Left colon (tissue), 2 donors: ENCODE measurements at regions not wholly inside any gene's neighbourhood (a gene's known extent, or its start where the extent isn't known, plus 50 kb on each side); places are given as distances from the start of the nearest gene placed in this dataset.
"Not testable (repeated sequence)": the region's sequence is repeated elsewhere in the genome, so short reads cannot be mapped to it uniquely, and the experiment has no call there.

Experiments used
- ATAC-seq: fragments of 200-7000 bp; cut with Tn5 transposase; one replicate; pipeline ENCODE4 v1.9.1; 2020; ENCODE audit warnings: mild to moderate bottlenecking, moderate library complexity
- DNase-seq, 2 donors: peaks; one replicate each; pipeline ENCODE4 v3.0.0-alpha.2; 2020
- intact Hi-C, 2 donors: fragments of 100-400 bp; cut with DNase I in 1 of 2; cut with micrococcal nuclease in 1 of 2; formaldehyde crosslinking; loops; one replicate each; pipeline versions ENCODE4 v1.11.2 to v1.14.0; 2022; cut with DNase I, micrococcal nuclease
- donor health status: DM: no; HTN: no; CAD: no.
- donor health status: DM: yes; HTN: yes; CAD: no.

GRCh38 chr6:102763891-102764290 is 1370.4 kb downstream of the GRIK2 start:
- ATAC-seq = no peak
- DNase-seq = no peak
- intact Hi-C loops = no loop called here

- ATAC-seq = no peak
- no peak for DNase-seq
- intact Hi-C loops = no loop called here
Measured at GRCh38 chr6:102761872-102762271, 1368.4 kb downstream of the GRIK2 start.

DNA sequence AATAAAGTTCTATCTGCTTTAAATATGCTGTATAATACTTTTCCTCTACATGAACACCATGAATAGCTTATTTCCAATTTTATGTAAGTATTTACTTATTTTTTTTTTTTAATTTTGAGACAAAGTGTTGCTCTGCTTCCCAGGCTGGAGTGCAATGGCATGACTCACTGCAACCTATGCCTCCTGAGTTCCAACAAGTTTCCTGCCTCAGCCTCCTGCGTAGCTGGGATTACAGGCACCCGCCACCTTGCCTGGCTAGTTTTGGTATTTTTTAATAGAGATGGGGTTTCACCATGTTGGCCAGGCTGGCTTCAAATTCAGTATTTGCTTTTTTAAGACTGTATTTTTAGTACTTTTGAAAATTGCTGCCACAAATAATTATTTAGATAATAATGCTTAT is 1365.9 kb downstream of the GRIK2 start:
- DNase-seq = no peak
- intact Hi-C loops = no loop called here
- no peak for ATAC-seq

GRCh38 chr6:102758536-102758935 is 1365.0 kb downstream of the GRIK2 start:
- ATAC-seq, DNase-seq, intact Hi-C loops: not testable (repeated sequence)

GRCh38 chr6:102749210-102749971 is 1355.9 kb downstream of the GRIK2 start:
- intact Hi-C loops = no loop called here

DNA sequence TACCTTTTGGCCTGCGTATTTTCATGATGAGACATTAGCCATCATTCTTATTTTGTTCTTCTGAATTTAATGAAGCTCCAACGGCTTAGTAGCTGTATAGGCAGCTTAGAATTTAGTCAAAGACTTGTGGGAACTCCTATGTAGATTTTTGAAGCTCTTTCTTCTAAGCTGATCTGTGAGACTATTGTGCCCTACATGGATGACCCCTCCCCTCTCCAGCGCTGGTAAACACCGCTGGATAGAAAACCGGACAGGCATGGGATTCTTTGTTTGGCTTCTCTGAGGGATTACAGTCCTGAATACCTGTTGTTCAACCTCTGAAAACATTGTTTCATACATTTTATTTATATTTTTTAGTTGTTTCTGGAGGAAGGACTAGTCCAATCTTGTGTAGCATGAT is 1353.4 kb downstream of the GRIK2 start:
- no peak for DNase-seq
- ATAC-seq = no peak
- intact Hi-C loops = no loop called here

More at GRCh38 chr6:102749210-102749971, 1355.9 kb downstream of the GRIK2 start:
- DNase-seq = no peak
- ATAC-seq = no peak

DNA sequence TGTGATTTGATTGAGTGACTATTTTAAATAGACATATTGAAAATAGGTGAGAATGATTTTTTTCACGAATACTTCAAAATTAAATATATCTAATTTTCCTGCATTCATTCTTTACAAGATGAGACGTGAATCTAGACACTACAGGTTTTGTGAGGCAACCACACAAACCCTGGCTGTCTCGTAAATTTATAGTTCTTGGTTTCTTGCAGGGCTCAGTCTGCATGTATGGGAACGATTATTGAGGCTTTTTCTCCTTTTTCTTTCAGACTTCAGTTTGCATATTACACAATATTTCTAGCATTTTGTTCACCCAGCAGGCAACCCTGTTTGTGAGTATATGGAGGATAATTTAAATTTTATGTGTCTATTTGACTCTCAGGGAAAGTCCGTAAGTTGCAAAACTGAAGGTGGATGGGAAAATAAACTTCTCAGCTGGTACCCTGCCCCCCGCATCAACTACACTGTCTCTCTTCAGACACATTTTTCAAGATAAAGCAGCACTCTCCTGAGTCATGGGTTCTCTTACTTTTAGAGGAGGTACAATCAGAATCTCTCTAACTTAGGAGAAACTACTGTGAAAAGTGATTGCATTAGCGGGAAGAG is 1349.3 kb downstream of the GRIK2 start:
- DNase-seq (no peak), ATAC-seq (no peak)
- intact Hi-C loops = no loop called here

DNA sequence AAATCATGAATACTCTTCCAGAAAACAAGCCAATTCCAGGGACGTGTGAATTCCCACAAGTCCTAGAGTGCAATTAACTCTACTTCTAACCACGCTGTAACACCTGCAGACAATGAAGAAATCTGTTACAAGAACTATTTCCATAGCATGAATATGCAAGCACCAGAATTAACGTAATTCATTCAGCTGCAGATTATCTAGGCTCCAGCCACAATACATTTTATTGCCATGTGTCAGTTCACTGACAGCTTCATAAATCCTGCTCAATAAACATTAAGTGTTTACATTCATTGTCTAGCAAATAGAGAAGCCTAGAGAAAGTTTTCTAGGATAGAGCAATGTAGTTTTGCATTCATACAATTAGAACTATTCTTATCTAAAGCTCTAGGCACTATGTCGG is 1348.5 kb downstream of the GRIK2 start:
- ATAC-seq = no peak
- intact Hi-C loops = no loop called here

DNA sequence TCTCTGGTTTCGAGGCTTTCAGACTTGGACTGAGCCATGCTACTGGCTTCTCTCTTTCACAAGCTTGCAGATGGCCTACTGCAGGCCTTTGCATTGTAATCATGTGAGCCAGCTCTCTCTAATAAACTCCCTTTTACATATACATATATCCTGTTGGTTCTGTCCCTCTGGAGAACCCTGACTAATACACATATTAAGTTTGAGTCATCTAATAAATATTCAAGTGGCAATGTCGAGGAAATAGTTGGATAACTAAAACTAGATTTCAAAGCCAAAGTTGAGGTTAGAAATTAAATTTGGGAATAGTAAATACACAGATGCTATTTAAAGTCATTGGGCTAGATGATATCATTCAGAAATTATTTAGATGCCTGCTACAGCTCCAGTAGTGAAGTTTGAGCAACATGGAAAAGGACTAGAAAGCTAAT is 1343.4 kb downstream of the GRIK2 start:
- intact Hi-C loops = no loop called here
- DNase-seq (no peak), ATAC-seq (no peak)

More for the DNA sequence above, 1348.5 kb downstream of the GRIK2 start:
- no peak for DNase-seq

DNA sequence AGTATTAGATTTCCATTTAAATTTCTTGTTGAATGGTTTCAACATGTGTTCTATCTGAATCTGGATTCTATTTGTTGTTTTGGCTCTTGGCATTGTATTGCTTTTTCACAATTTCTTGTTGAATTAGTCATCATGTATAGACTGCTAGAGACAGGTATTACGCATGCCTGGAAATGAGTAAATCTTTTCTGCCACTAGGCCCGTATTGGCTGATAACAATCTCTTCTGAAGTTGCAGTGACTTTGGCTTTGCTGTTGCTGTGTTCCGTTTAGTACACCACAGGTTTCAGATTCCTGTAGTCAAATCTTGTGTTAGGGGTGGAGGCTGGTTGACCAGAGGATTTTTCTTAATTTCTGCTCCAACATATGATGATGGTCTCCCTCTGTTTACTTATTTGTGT is 1339.4 kb downstream of the GRIK2 start:
- ATAC-seq (no peak), DNase-seq (no peak)
- intact Hi-C loops = no loop called here

DNA sequence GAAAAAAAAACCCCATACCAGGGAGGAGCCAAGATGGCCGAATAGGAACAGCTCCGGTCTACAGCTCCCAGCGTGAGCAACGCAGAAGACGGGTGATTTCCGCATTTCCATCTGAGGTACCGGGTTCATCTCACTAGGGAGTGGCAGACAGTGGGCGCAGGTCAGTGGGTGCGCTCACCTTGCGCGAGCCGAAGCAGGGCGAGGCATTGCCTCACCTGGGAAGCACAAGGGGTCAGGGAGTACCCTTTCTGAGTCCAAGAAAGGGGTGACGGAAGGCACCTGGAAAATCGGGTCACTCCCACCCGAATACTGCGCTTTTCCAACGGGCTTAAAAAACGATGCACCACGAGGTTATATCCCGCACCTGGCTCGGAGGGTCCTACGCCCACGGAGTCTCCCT is 1328.6 kb downstream of the GRIK2 start:
- ATAC-seq, DNase-seq, intact Hi-C loops: not testable (repeated sequence)

GRCh38 chr6:102717737-102718456 is 1324.4 kb downstream of the GRIK2 start:
- ATAC-seq (no peak), DNase-seq (no peak)
- intact Hi-C loops = no loop called here

GRCh38 chr6:102717252-102717651 is 1323.7 kb downstream of the GRIK2 start:
- no peak for ATAC-seq
- DNase-seq = no peak
- intact Hi-C loops = no loop called here

- no peak for ATAC-seq
- intact Hi-C loops = no loop called here
- no peak for DNase-seq
Measured at GRCh38 chr6:102701019-102701418, 1307.5 kb downstream of the GRIK2 start.

DNA sequence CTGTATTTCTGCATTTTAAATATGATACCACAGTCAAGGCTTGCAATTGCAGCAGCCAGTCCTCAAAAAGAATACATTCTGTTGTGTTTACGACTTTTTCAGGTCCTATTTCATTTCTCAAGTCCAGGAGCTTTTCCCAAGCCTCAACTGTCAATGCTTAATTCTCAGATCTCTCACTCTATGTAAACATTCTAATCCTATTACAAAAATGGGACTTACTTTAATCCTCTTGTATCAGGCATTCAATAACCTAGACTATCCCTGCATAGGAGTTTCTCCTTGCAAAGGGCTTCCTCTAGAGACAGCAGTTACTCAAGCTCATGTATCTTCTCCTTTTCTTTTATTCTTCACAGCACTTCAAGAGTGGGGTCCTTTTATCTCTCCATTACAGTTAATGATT is 1293.0 kb downstream of the GRIK2 start:
- DNase-seq (no peak), ATAC-seq (no peak)
- intact Hi-C loops = no loop called here

DNA sequence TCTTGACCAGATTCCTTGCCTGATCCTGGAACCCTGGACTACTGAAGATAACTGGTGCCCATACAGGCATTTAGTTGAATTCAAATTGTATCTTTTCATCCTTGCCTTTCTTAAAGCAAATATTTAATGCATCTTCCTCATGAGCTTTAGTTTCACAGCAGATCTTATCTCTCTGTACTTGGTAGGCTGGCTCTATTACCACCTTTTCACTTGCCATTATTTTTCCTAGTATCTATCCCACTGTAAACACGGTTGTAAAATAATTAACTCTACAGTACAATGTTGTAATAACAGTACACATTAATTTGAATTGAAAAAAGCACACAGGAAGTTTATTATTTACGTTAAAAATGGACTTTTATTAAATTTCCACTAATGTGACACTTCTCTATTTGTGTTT is 1286.9 kb downstream of the GRIK2 start:
- no peak for ATAC-seq
- no peak for DNase-seq
- intact Hi-C loops = no loop called here

DNA sequence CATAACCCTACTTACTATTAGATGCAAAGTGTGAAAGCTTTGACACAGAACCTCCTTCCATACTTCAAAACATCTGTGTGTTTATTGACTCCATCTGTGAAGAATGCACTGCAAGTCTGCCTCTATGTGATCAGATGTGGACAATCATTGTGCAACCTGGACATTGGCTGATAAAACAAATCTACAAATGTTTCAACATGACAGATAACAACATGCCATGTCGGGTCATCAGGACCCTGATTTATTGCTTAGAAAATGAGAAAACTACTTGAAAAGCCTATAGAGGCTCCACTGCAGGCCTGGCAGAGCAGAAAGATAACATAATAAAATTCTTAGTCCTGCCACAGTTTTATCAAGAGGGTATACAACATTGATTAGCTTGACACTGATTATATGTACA is 1286.4 kb downstream of the GRIK2 start:
- intact Hi-C loops = no loop called here
- ATAC-seq = no peak
- no peak for DNase-seq

DNA sequence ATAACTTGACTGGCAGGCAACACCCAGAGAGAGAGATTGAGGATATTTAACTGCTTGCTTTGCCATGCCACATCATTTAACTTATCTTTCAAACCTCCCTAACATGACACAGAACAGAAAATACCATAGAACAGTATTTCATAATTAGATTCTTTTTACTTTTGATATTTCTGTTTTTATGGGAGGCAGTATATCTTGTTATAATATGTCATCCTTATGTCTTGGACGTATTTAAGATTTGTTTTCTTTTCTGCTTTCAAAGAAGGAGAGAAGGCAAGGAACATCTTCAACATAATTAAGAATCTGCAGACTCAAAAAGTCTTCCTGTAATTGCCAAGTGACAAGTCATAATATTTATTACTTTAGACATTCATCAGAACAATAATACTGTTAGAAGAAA is 1283.7 kb downstream of the GRIK2 start:
- DNase-seq (no peak), ATAC-seq (no peak)
- intact Hi-C loops = no loop called here

DNA sequence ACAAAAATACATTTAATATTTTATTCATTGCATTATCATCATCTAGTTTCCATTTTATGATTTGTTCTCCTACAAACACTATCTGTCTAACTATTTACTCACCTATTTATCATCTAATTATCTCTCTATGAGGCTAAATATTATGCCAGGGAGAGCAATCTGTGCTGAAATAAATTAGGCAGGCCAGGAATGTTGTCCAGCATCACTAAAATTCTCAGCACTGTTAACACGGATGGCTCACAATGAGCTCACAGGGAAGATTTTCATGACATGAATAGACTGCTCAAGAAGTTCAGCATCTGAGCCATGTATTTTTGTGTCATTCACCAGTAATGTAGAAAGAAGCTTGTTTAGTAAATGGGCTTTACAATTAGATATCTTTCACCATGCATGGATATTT is 1277.2 kb downstream of the GRIK2 start:
- DNase-seq = no peak
- intact Hi-C loops = no loop called here
- ATAC-seq = no peak

- intact Hi-C loops = no loop called here
- ATAC-seq (no peak), DNase-seq (no peak)
Measured at GRCh38 chr6:102662851-102663250, 1269.3 kb downstream of the GRIK2 start.
